ENCODE measurements at regions not wholly inside any gene's neighbourhood (a gene's known extent, or its start where the extent isn't known, plus 50 kb on each side); places are given as distances from the start of the nearest gene placed in this dataset.

GRCh38 chr15:69818529-69818928, 279.2 kb downstream of the TLE3 start:
- DNase-seq (ENCODE audit: low read depth): no peak

DNA sequence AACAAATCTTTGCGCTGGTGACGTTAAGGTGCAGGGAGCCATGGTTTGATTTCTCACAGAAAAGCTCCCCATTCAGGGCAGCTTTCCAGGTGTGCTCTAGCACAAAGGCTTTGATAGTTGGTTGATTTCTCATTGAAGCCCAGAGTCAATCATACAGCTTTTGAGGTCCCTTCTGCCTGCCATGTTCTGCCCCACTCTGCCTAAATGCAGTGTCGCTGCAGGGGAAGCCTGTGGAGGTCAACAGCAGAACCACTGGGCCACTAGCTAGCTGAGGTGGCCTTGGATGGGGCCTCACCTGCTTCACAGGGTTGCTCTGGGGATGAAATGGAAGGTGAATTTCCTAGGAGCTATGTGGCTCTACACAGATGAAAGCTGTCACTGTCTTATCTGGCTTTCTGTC, 278.3 kb downstream of the TLE3 start:
- no peak for DNase-seq (ENCODE audit: low read depth)

DNA sequence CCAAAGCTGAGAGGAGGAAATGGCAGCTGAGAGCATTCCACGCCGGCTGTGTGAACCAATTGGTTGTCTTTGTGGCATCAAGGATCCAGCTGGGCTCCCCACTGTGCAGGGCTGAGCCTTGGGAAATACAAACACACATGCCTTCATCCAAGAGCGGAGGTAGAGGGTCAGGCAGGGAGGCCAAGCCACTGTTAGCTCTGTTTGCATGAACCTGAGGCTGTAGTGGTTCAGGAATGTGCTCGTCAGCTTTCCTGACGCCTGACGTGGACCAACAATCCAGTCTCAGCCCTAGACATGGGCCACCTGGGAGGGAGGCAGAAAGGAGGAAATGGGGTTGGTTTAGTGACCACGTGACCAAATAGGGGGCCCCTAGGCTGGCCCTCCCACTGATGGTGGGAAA, 276.9 kb downstream of the TLE3 start:
- no peak for DNase-seq (ENCODE audit: low read depth)

GRCh38 chr15:69823223-69823907, 274.4 kb downstream of the TLE3 start:
- DNase-seq (ENCODE audit: low read depth): peak; percentile 56

DNA sequence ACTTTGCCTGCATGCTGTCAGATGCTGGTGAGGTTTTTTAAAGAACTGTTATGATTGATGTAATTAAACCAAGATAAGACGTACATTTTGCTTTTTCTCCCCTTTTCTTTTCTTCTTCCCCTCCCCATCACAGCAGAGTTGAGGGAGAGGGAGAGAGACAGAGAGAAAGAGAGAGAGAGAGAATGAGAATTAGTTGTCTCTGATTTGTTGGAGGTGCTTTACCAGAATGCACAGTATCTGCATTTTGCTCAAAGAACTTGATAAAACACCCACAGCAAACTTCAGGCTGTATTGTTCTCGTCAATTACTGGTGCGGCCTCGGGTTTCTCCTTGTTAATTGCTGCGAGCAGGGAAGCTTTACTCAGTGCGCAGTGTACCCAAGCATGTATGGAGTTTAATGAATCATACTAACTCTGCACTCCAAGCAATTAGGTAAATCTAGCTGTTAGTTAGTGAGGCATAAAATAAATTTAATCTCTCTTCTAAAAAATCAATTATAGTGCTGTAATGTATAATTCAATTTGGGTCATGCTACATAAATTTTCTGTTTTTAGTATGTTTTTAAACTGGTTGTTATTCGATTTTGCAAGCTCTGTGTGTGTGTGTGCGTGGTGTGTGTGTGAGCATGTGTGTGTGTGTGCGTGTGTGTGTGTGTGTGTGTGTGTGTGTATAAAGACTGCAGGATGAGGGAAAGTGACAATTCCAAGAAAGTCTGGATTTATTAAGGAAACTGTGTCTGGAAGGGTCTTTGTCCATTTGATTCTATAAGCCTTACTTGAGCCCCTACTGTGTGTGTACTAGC, 273.4 kb downstream of the TLE3 start:
- no peak for DNase-seq (ENCODE audit: low read depth)

GRCh38 chr15:69824877-69825406, 272.8 kb downstream of the TLE3 start:
- DNase-seq (ENCODE audit: low read depth): no peak

- no peak for DNase-seq (ENCODE audit: low read depth)
Observed at GRCh38 chr15:69825941-69826818, 271.5 kb downstream of the TLE3 start.

DNA sequence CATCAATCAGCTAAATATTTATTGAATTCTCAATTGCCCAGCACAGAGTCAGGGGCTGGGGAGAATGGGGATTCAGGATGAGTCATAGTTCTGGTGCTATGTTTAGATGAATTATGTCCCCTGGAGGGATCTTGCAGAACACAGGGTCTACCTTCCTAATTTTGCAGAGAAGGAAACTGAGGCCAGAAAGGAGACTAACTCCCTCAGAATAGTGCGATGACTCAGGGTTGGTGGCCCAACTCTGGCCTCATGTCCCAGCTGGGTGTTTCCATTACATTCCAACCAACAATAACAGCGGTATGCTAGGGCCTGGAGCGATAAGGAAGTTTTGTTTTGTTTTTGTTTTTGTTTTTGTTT, 270.9 kb downstream of the TLE3 start:
- no peak for DNase-seq (ENCODE audit: low read depth)

GRCh38 chr15:69827751-69828150, 270.0 kb downstream of the TLE3 start:
- DNase-seq (ENCODE audit: low read depth): no peak

DNA sequence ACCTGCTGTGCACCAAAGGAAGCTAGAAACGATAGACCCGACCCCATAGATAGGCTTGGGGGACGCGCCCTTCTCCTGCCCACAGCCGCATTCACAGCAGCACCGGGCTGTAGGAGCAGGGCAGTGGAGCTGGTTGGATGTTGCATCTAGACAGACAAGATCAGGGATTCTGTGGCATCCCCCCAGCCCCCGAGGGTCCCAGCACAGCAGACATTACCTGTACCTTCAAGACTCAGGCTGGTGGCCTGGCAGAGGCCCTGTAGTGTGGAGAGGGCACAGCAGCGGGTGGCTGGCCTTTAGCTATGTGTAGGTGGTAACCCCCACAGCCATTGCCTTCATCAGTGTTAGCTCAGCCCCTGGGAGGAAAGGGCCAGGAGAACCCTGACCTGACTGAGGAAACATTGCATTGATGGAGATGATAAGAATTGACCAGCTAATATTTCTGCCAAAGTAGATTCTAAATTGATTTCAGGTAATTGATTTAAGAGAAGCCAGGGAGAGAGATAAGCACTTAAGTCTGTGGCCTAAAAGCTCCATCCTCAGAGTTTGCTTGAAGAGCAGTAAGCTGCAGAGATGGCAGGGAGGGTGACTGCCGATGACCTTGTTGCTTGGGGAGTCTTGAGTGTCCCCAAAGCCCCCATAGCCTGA, 269.4 kb downstream of the TLE3 start:
- DNase-seq (ENCODE audit: low read depth): no peak

GRCh38 chr15:69829974-69830373, 267.7 kb downstream of the TLE3 start:
- no peak for DNase-seq (ENCODE audit: low read depth)

GRCh38 chr15:69830430-69830829, 267.3 kb downstream of the TLE3 start:
- DNase-seq (ENCODE audit: low read depth): no peak

DNA sequence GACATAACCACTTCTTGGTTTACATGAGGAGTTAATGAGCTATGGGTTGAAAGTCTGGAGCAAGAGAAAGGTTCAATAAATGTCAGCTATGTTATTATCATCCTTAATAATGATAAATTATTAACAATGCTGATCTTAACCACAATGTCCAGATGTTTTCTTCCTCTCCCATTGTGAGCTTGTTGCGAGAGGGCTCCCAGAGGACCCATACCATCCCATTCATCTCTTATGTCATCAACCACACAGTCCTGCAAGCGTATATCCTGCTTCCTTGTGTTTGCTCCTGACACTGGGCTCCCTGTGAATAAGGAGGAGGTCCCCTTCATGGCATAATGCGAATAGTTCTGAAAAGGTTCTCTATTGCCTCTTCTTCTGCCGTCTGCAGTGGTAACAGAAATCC, 266.8 kb downstream of the TLE3 start:
- no peak for DNase-seq (ENCODE audit: low read depth)

- no peak for DNase-seq (ENCODE audit: low read depth)
Observed at GRCh38 chr15:69834267-69834666, 263.4 kb downstream of the TLE3 start.

DNA sequence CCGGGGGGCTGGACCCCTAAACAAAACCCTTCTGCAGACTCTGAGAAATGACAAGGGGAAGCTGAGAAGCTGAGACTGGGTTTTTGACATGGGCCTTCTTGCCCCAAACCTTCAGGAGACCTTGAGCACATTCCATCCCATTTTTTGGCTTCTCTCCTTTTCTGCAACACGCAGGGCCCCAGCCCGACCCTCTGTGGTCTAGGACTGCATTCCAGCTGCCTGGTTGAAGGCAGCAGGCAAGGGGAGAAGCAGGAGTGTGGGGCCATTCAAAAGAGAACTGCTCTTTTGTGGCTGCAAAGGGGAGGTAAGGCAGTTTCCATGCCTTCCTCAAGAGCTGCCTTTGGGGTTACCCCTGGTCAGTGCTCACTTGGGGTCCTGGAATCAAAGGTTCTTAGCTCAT, 263.0 kb downstream of the TLE3 start:
- peak; percentile 15 for DNase-seq (ENCODE audit: low read depth)

GRCh38 chr15:69836048-69836447, 261.7 kb downstream of the TLE3 start:
- no peak for DNase-seq (ENCODE audit: low read depth)

GRCh38 chr15:69836526-69837230, 261.0 kb downstream of the TLE3 start:
- DNase-seq (ENCODE audit: low read depth): no peak

GRCh38 chr15:69838338-69838737, 259.4 kb downstream of the TLE3 start:
- no peak for DNase-seq (ENCODE audit: low read depth)

GRCh38 chr15:69838994-69839393, 258.7 kb downstream of the TLE3 start:
- no peak for DNase-seq (ENCODE audit: low read depth)

GRCh38 chr15:69841113-69841828, 256.4 kb downstream of the TLE3 start:
- DNase-seq (ENCODE audit: low read depth): no peak

DNA sequence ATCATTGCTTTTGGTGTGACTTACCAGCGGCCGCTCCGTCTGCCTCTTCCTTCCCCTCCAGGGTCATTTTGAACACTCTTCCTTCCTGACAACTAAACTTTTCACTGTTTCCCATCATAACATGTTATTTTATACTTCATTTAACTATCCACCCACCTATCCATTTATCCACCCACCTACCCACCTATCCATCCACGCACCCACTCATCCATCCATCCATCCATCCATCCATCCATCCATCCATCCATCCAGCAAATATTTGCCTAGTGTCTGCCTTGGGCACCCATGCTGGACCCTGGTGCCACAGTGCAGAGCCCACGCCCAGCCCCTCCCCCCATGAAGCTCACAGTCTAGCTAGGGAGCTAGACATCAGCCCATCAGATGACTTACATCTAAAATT, 254.9 kb downstream of the TLE3 start:
- DNase-seq (ENCODE audit: low read depth): no peak

All from EH (cell line).